Lower leg skin (tissue), 4 donors: ENCODE measurements at regions not wholly inside any gene's neighbourhood (a gene's known extent, or its start where the extent isn't known, plus 50 kb on each side); places are given as distances from the start of the nearest gene placed in this dataset.

ENCODE experiments used
- DNase-seq, 2 donors: peaks; one replicate each; pipeline ENCODE4 v3.0.0-alpha.2; 2019; ENCODE audit warnings: low spot score in 2 of 2
- H3K4me3 ChIP-seq: fragments of 200-600 bp; sonication (generic); 2 replicates; pipeline ENCODE4 v1.5.1; 2017; ENCODE audit warnings: mild to moderate bottlenecking, low read depth; ENCODE audit not compliant: poor library complexity, severe bottlenecking
- CTCF ChIP-seq, 3 donors: fragments of 450-650 bp; IDR thresholded peaks; one replicate each; pipeline ENCODE4 v1.5.1; 2016; ENCODE audit warnings: antibody characterized with exemption in 3 of 3, mild to moderate bottlenecking in 3 of 3, moderate library complexity in 2 of 3
- POLR2A ChIP-seq, 2 donors: fragments of 450-650 bp; IDR thresholded peaks; one replicate each; pipeline ENCODE4 v1.6.1; 2016 to 2017; ENCODE audit warnings: antibody characterized with exemption in 2 of 2, mild to moderate bottlenecking in 1 of 2, moderate library complexity in 1 of 2
- WGBS, 2 donors: methylation state at CpG; one replicate each; pipeline ENCODE4 v1.1.5; 2018; 5-methylcytosine and 5-hydroxymethylcytosine counted together
- intact Hi-C: fragments of 100-400 bp; cut with DNase I; formaldehyde crosslinking; loops from one replicate; pipeline ENCODE4 v1.15.0; 2023; ENCODE audit warnings: low total_unique reads

- H3K4me3 ChIP-seq = no peak overlapping the region
- intact Hi-C loops = no loop called here
- no peak for DNase-seq
- TF ChIP-seq POLR2A (IDR thresholded peaks at IDR 0.05) (no peak), CTCF (IDR thresholded peaks at IDR 0.05) (no peak)
- WGBS, 2 donors = 90 to 92% methylated on average over 1 of the region's 1 CpG
Measured at GRCh38 chr2:189261916-189262315, 82.4 kb upstream of the COL5A2 start.

GRCh38 chr2:189265696-189266320 lies 86.2 kb upstream of the COL5A2 start:
- WGBS, 2 donors = 94 to 96% methylated on average over 3 of the region's 3 CpGs
- no peak overlapping the region for H3K4me3 ChIP-seq
- no peak for TF ChIP-seq CTCF (IDR thresholded peaks at IDR 0.05)
- TF ChIP-seq POLR2A (IDR thresholded peaks at IDR 0.05) = no peak
- DNase-seq = no peak
- intact Hi-C loops = no loop called here

GRCh38 chr2:189267491-189267890 lies 87.9 kb upstream of the COL5A2 start:
- TF ChIP-seq POLR2A (IDR thresholded peaks at IDR 0.05) (no peak), CTCF (IDR thresholded peaks at IDR 0.05) (no peak)
- DNase-seq = no peak
- 44 to 47% methylated on average over 2 of the region's 2 CpGs for WGBS, 2 donors
- intact Hi-C loops = no loop called here
- no peak overlapping the region for H3K4me3 ChIP-seq

GRCh38 chr2:189267925-189268579 lies 88.5 kb upstream of the COL5A2 start:
- DNase-seq = no peak
- intact Hi-C loops = no loop called here
- TF ChIP-seq CTCF (IDR thresholded peaks at IDR 0.05) = no peak
- TF ChIP-seq POLR2A (IDR thresholded peaks at IDR 0.05) = no peak
- H3K4me3 ChIP-seq = no peak overlapping the region

GRCh38 chr2:189268763-189269162 lies 89.2 kb upstream of the COL5A2 start:
- TF ChIP-seq POLR2A (IDR thresholded peaks at IDR 0.05) = no peak
- no peak for TF ChIP-seq CTCF (IDR thresholded peaks at IDR 0.05)
- intact Hi-C loops = no loop called here
- WGBS, 2 donors = 69 to 74% methylated on average over 2 of the region's 2 CpGs
- DNase-seq = no peak
- no peak overlapping the region for H3K4me3 ChIP-seq

- TF ChIP-seq POLR2A (IDR thresholded peaks at IDR 0.05) (no peak), CTCF (IDR thresholded peaks at IDR 0.05) (no peak)
- WGBS, 2 donors = 48 to 50% methylated on average over 2 of the region's 2 CpGs
- intact Hi-C loops = no loop called here
- no peak for DNase-seq
- H3K4me3 ChIP-seq = no peak overlapping the region
Measured at GRCh38 chr2:189273734-189274133, 94.2 kb upstream of the COL5A2 start.
